D721Med (cell line): ENCODE measurements at regions not wholly inside any gene's neighbourhood (a gene's known extent, or its start where the extent isn't known, plus 50 kb on each side); places are given as distances from the start of the nearest gene placed in this dataset.

Source experiments
- DNase-seq: peaks from one replicate; pipeline ENCODE4 v3.0.0; 2011; ENCODE audit warnings: low spot score; ENCODE audit not compliant: insufficient read length
- FAIRE-seq: peaks from 2 replicates; lab custom pipeline; 2011; peaks lifted over from hg19 to GRCh38; lab: Jason Lieb, UNC
- TF ChIP-seq, protein P1 (sequence below): IDR thresholded peaks from 2 replicates; pipeline ENCODE4 v1.5.1; 2012; ENCODE audit warnings: mild to moderate bottlenecking, control low read depth; ENCODE audit not compliant: insufficient read depth; ENCODE audit errors: missing control alignments

DNA sequence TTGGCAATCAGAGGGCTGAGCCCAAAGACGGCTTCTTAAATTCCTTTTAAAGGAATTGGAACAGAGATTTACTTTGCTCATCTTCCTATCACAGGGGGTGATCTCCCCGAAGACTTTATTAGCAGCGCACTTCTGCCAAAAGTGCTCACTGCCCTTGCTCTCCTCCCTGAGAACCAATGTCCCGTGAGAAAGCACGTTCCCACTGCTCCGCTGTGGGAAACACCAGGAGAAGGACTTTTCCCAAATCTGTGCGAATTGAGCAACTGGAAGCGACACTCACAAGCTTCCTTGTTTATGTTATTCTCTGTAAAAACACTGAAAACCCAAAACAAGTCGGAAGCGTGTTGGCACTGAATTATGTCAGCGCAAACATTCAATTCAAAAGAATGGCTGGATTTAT lies 670.8 kb upstream of the NR2F2 start:
- FAIRE-seq (no peak), DNase-seq (no peak)
- TF ChIP-seq, protein P1, sequence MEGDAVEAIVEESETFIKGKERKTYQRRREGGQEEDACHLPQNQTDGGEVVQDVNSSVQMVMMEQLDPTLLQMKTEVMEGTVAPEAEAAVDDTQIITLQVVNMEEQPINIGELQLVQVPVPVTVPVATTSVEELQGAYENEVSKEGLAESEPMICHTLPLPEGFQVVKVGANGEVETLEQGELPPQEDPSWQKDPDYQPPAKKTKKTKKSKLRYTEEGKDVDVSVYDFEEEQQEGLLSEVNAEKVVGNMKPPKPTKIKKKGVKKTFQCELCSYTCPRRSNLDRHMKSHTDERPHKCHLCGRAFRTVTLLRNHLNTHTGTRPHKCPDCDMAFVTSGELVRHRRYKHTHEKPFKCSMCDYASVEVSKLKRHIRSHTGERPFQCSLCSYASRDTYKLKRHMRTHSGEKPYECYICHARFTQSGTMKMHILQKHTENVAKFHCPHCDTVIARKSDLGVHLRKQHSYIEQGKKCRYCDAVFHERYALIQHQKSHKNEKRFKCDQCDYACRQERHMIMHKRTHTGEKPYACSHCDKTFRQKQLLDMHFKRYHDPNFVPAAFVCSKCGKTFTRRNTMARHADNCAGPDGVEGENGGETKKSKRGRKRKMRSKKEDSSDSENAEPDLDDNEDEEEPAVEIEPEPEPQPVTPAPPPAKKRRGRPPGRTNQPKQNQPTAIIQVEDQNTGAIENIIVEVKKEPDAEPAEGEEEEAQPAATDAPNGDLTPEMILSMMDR, result no peak

DNA sequence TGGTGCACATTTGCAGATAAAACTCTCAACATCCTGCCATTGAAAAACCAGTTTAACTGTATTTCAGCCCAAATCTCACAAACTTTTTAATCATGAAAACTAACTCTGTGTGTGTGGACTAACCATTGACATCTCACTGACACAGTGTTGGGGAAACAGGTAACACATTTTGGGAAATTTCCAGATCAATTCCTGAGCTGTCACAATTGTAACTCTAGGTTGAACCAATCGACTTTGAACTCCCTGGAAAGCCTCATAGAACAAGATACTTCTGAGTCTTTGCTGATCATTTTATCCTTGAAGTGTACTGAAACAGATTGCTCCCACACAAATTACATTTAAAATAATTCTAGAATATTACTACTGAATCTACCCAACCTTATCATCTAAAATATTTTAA lies 667.9 kb upstream of the NR2F2 start:
- no peak for FAIRE-seq
- DNase-seq, result no peak
- TF ChIP-seq, protein P1, result no peak

DNA sequence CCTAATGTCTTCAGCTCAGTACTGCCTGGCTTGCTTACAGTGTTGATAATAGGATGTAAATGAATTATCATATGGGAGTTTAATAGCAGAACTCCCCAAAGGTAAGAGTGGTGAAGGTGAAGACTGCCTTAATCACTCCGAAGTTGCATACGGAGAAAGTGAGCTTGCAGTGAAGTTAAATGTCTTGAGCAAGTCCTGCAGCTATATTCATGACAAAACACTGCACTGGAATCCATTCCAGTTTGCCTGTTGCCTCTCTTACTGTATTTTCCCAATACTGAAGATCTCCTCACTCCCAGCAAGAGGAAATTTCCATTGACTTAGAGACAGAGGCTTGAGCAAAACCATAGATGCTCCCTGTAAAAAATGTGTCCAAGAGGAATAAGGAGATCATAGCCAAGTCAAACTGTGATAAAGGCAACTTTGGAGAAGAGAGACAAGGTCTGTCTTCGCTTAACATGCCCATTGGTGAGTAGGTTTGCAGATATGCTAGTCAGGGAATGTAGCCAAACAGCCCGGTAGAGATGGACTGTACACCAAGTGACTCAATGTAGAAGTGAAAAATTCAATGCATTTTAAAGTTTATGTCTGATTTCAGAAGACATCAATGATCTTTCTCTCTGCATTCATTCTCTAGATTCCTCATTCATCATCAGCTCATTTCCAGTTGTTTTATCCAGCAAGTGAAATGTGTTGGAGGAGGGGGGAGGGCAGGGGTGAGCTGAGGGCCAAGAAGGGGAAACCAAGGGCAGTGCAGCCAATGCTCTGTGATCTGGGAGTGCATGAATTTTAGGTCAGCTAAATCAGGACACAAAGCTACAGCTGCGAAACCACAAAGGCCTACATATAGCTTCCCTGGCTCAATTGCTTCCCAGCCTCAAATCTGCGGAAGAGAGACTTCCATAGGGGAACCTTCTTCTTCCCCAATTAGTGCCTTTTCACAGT lies 667.1 kb upstream of the NR2F2 start:
- TF ChIP-seq, protein P1, result no peak
- DNase-seq (no peak), FAIRE-seq (no peak)

DNA sequence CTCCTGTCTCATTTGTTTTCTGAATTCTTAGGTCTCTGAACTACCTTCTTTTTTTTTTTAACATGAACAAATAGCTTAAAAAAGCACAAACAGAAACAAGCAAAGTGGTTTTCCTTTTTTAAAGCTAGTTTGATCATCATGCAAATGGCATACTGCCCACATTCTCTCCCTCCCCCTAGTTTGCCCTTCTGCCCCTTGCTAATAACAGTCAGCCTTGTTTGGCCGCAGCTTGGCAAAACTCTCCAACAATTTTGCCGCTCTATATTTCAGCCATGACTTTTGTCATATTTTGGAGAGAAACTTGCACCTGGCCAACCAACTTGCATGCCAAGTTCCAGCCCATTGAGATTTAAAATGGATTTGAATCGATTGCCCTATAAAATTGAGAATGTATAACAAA lies 666.0 kb upstream of the NR2F2 start:
- DNase-seq, result no peak
- FAIRE-seq, result no peak
- TF ChIP-seq, protein P1, result no peak

DNA sequence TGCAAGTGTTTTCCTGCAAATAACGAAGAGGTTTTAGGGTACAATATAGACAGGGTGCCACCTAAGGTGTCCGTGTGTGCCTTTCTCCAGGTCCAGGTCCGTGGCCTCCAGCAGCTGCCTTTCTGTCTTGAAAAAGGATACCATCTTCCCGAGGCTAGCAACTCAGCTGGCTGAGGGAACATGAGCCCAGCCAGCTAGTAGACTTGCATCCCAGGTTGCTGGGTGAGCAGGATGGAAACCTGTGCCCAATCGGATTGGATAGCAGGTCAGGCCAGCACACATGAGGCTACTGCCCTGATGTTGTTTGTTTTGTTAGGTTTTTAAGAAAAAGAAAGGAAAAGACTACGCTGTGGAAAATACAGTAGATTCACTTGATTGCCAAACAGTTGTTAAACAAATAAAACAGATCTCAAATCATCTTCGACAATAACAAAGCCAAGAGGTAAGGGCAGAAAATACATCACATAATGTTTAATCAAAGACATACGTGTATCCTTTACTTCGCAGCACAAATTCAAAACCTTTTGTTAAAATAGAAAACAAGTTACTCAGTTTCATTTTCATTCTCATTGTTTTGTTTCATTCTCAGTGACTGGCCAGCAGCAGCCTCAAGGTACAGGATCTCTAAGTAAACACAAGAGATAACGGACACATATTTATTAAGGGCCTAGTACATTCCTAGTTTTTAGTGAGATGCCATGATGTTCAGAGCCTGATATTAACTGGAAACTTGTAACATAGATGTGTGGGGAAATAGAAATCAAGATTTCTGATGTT lies 661.2 kb upstream of the NR2F2 start:
- DNase-seq (no peak), FAIRE-seq (no peak)
- TF ChIP-seq, protein P1, result no peak

DNA sequence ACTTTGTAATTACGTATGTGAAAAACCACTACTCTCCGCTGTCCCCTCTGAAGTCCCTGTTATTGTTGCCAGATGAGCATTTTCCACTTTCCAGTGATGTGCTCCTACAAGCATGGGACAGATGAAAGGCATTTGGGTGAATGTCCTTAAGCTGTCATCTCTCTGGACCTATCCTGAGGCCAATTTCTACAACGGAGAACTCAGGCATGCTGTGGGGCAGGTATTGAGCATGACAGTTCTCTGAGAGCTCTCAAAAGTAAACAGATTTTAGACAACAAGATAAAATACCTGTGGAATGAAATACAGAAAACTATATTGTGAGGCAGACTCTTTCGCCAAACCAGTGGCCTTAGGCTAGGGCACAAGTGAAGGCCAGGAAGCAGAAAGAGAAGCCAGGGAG lies 656.5 kb upstream of the NR2F2 start:
- no peak for DNase-seq
- no peak for FAIRE-seq
- TF ChIP-seq, protein P1, result no peak
